CD4-positive, alpha-beta T cell treated with Interleukin-1 beta for 1 hour (primary cell): ENCODE measurements at regions not wholly inside any gene's neighbourhood (a gene's known extent, or its start where the extent isn't known, plus 50 kb on each side); places are given as distances from the start of the nearest gene placed in this dataset.
"Not testable (repeated sequence)": the region's sequence is repeated elsewhere in the genome, so short reads cannot be mapped to it uniquely, and the experiment has no call there.

ENCODE experiments used
- DNase-seq, 2 donors: peaks; one replicate each; pipeline ENCODE4 v3.0.0-alpha.2; 2020 to 2022

GRCh38 chr2:210861038-210861665 is 304.8 kb downstream of the CPS1 start:
- no peak for DNase-seq

- DNase-seq = no peak
These were observed 306.1 kb downstream of the CPS1 start for GRCh38 chr2:210862283-210863065.

GRCh38 chr2:210863283-210863682 is 306.9 kb downstream of the CPS1 start:
- no peak for DNase-seq

GRCh38 chr2:210871566-210871965 is 315.2 kb downstream of the CPS1 start:
- DNase-seq = not testable (repeated sequence)

- DNase-seq = no peak
These were observed 317.2 kb downstream of the CPS1 start for GRCh38 chr2:210873631-210874030.

- no peak for DNase-seq
These were observed 327.8 kb downstream of the CPS1 start for GRCh38 chr2:210884227-210884626.

- DNase-seq = no peak
These were observed 331.6 kb downstream of the CPS1 start for GRCh38 chr2:210888035-210888434.

- DNase-seq = no peak
These were observed 338.7 kb downstream of the CPS1 start for GRCh38 chr2:210895132-210895531.

GRCh38 chr2:210899131-210899530 is 342.7 kb downstream of the CPS1 start:
- DNase-seq = no peak

- DNase-seq = no peak
These were observed 344.9 kb downstream of the CPS1 start for GRCh38 chr2:210901326-210901725.

GRCh38 chr2:210912779-210913178 is 356.4 kb downstream of the CPS1 start:
- DNase-seq = no peak

GRCh38 chr2:210913461-210913860 is 357.1 kb downstream of the CPS1 start:
- DNase-seq = no peak

GRCh38 chr2:210915912-210916311 is 359.5 kb downstream of the CPS1 start:
- no peak for DNase-seq

GRCh38 chr2:210917465-210917864 is 361.1 kb downstream of the CPS1 start:
- DNase-seq = no peak

GRCh38 chr2:210919128-210919527 is 362.7 kb downstream of the CPS1 start:
- DNase-seq = no peak

- DNase-seq = no peak
These were observed 366.0 kb downstream of the CPS1 start for GRCh38 chr2:210922419-210922818.

- no peak for DNase-seq
These were observed 372.3 kb downstream of the CPS1 start for GRCh38 chr2:210928714-210929113.

GRCh38 chr2:210938228-210938627 is 381.8 kb downstream of the CPS1 start:
- DNase-seq = no peak

- no peak for DNase-seq
These were observed 390.0 kb downstream of the CPS1 start for GRCh38 chr2:210946395-210946794.

GRCh38 chr2:210950434-210951060 is 394.1 kb downstream of the CPS1 start:
- DNase-seq = not testable (repeated sequence)

- no peak for DNase-seq
These were observed 398.0 kb downstream of the CPS1 start for GRCh38 chr2:210954386-210954907.

GRCh38 chr2:210955591-210955990 is 399.2 kb downstream of the CPS1 start:
- DNase-seq = no peak

GRCh38 chr2:210956101-210956500 is 399.7 kb downstream of the CPS1 start:
- DNase-seq = no peak

- DNase-seq = no peak
These were observed 404.9 kb downstream of the CPS1 start for GRCh38 chr2:210961249-210961648.
